ENCODE measurements at regions not wholly inside any gene's neighbourhood (a gene's known extent, or its start where the extent isn't known, plus 50 kb on each side); places are given as distances from the start of the nearest gene placed in this dataset.

DNA sequence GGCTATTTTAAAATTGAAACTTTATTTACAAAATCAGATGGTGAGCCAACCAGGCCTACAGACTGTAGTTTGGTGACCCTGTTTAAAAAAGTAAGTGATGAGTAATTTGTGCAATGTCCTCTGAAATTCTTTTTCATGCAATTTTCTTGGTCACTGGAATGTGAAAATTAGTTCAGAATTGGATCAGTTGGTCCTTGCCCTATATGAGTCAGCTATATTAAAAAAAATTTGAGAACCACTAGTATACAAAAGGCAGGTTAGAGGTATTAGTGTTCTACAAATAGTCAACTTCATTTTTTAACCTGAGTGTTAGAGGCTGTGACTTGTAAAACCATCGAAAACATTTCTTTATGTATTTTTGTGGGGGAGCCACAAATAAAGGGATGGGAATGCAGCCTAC, 91.1 kb upstream of the NXPH2 start:
- H3K36me3 ChIP-seq (ENCODE audit: low read depth, missing control alignments) = no peaks in the 10 kb centered on the region
- TF ChIP-seq, protein P1, sequence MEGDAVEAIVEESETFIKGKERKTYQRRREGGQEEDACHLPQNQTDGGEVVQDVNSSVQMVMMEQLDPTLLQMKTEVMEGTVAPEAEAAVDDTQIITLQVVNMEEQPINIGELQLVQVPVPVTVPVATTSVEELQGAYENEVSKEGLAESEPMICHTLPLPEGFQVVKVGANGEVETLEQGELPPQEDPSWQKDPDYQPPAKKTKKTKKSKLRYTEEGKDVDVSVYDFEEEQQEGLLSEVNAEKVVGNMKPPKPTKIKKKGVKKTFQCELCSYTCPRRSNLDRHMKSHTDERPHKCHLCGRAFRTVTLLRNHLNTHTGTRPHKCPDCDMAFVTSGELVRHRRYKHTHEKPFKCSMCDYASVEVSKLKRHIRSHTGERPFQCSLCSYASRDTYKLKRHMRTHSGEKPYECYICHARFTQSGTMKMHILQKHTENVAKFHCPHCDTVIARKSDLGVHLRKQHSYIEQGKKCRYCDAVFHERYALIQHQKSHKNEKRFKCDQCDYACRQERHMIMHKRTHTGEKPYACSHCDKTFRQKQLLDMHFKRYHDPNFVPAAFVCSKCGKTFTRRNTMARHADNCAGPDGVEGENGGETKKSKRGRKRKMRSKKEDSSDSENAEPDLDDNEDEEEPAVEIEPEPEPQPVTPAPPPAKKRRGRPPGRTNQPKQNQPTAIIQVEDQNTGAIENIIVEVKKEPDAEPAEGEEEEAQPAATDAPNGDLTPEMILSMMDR (IDR thresholded peaks at IDR 0.05) = no peak
- TF ChIP-seq POLR2A (IDR thresholded peaks at IDR 0.05) = no peak
- H3K4me3 ChIP-seq = no peak overlapping the region
- no peaks in the 10 kb centered on the region for H3K9me3 ChIP-seq
- H3K4me1 ChIP-seq = no peaks in the 10 kb centered on the region
- no peak overlapping the region for H3K27ac ChIP-seq
- 90 to 91% methylated on average over 1 of the region's 1 CpG for WGBS, 2 donors
- no peak for DNase-seq
- intact Hi-C loops (cut with DNase I; ENCODE audit: low total_unique reads) = no loop called here
- H3K27me3 ChIP-seq = no peaks in the 10 kb centered on the region

DNA sequence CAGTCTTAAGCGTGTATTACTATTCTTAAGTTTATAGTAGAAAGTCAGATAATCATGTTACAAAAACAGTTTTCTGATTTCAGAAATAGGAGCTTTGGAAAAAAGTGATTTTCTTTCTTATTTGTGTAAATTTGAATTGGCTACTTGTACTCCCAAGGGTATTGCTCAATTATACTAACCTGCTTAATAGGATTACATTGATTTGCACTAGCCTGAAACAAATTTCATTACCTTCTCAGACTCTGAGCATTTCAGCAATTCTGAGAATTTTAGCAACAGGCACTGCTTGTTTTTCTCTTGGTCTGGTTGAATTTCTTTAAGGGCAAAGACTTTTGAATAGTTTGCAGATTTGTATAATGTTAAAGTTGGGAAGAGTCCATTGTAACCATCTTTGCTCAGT, 87.2 kb upstream of the NXPH2 start:
- no peaks in the 10 kb centered on the region for H3K27me3 ChIP-seq
- no peak overlapping the region for H3K27ac ChIP-seq
- DNase-seq = no peak
- 88 to 89% methylated on average over 1 of the region's 1 CpG for WGBS, 2 donors
- TF ChIP-seq, protein P1 (IDR thresholded peaks at IDR 0.05) = no peak
- TF ChIP-seq POLR2A (IDR thresholded peaks at IDR 0.05) = no peak
- no peaks in the 10 kb centered on the region for H3K4me1 ChIP-seq
- intact Hi-C loops (cut with DNase I; ENCODE audit: low total_unique reads) = no loop called here
- H3K9me3 ChIP-seq = no peaks in the 10 kb centered on the region
- H3K36me3 ChIP-seq (ENCODE audit: low read depth, missing control alignments) = no peaks in the 10 kb centered on the region
- H3K4me3 ChIP-seq = no peak overlapping the region

DNA sequence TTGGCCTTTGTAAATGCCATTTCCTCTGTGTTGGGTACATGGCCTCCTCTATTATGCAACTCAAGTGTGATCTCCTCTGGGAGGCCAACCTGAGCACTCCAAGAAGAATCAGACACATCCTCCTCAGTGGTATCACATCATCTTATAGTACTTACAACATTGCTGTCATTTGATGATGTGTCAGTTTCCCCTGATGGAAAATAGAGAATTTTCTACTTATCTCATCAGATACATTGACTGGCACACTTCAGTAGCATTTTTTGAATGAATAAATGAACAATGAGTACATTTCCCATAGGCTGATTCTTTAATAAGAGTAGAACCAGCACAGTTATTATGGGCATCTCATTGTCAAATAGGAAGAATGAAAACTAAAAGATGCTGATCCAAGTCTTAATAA, 86.6 kb upstream of the NXPH2 start:
- intact Hi-C loops (cut with DNase I; ENCODE audit: low total_unique reads) = no loop called here
- no peak for TF ChIP-seq POLR2A (IDR thresholded peaks at IDR 0.05)
- TF ChIP-seq, protein P1 (IDR thresholded peaks at IDR 0.05) = no peak

DNA sequence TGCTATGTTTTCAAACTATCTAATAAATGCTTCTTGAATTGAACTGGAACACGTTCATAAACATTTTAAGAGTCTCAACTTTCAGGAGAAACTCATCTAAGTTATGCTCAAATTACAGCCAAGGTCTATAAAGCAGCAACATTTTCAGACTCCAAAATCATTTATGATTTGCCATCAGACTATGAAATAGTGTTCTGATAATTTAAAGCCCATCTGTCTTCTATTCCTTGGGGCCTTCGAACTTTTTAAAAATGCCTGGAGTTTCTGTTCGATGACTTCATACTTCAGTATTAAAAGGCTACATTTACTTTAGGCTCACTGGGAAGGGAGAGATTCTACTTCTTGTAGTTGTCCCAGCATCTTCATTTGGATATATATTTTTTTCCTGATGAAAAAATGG, 73.6 kb upstream of the NXPH2 start:
- intact Hi-C loops (cut with DNase I; ENCODE audit: low total_unique reads) = no loop called here
- no peaks in the 10 kb centered on the region for H3K27me3 ChIP-seq
- no peak for DNase-seq
- H3K27ac ChIP-seq = no peak overlapping the region
- no peaks in the 10 kb centered on the region for H3K4me1 ChIP-seq
- no peaks in the 10 kb centered on the region for H3K9me3 ChIP-seq
- no peak overlapping the region for H3K4me3 ChIP-seq
- H3K36me3 ChIP-seq (ENCODE audit: low read depth, missing control alignments) = no peaks in the 10 kb centered on the region
- TF ChIP-seq, protein P1 (IDR thresholded peaks at IDR 0.05) = no peak
- TF ChIP-seq POLR2A (IDR thresholded peaks at IDR 0.05) = no peak
- WGBS, 2 donors = 50 to 52% methylated on average over 3 of the region's 3 CpGs

More for the DNA sequence above, 86.6 kb upstream of the NXPH2 start:
- DNase-seq = no peak
- Histone ChIP-seq H3K9me3 (no peaks in the 10 kb centered on the region), H3K36me3 (ENCODE audit: low read depth, missing control alignments) (no peaks in the 10 kb centered on the region), H3K4me1 (no peaks in the 10 kb centered on the region), H3K4me3 (no peak overlapping the region), H3K27ac (no peak overlapping the region), H3K27me3 (no peaks in the 10 kb centered on the region)

DNA sequence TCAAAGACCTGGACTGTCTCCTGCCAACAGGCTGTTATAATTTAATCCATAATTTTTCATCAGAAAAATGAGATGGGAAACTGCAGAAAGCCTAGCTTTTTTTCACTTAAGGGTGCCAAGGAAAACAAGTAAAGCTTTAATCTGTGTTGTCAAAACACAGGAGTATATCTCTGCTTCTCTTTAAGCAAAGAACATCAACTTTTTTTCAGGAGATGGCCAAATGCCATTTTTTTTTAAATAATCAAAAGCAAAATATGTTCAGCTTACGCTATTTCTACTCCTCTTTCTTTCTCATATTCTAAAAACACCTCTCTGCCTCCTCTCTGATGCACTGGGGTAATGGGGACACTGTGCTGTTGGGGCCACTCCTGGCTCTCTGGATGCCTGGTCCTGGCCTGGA, 73.1 kb upstream of the NXPH2 start:
- no peak overlapping the region for H3K27ac ChIP-seq
- H3K9me3 ChIP-seq = no peaks in the 10 kb centered on the region
- DNase-seq = no peak
- WGBS, 2 donors = 48 to 64% methylated on average over 1 of the region's 1 CpG
- H3K36me3 ChIP-seq (ENCODE audit: low read depth, missing control alignments) = no peaks in the 10 kb centered on the region
- intact Hi-C loops (cut with DNase I; ENCODE audit: low total_unique reads) = no loop called here
- no peaks in the 10 kb centered on the region for H3K27me3 ChIP-seq
- TF ChIP-seq POLR2A (IDR thresholded peaks at IDR 0.05) = no peak
- TF ChIP-seq, protein P1 (IDR thresholded peaks at IDR 0.05) = no peak
- H3K4me1 ChIP-seq = no peaks in the 10 kb centered on the region
- no peak overlapping the region for H3K4me3 ChIP-seq

Data from testis (tissue), 2 donors.